Astrocyte of the cerebellum (primary cell): ENCODE measurements at regions not wholly inside any gene's neighbourhood (a gene's known extent, or its start where the extent isn't known, plus 50 kb on each side); places are given as distances from the start of the nearest gene placed in this dataset.

Experiments
- DNase-seq: peaks from one replicate; pipeline ENCODE4 v3.0.0-alpha.2; 2011; ENCODE audit warnings: low read depth
- H3K4me3 ChIP-seq: 2 replicates; pipeline ENCODE4 v1.5.1; 2011; ENCODE audit warnings: mild to moderate bottlenecking, low read depth, low read length, moderate library complexity
- CTCF ChIP-seq: IDR thresholded peaks from 2 replicates; pipeline ENCODE4 v1.5.1; 2012; ENCODE audit warnings: low read length, low read depth, moderate library complexity, mild to moderate bottlenecking; ENCODE audit errors: missing control alignments
- in situ Hi-C: cut with HindIII; loops from 2 replicates; pipeline ENCODE4 v1.10.0; 2017; ENCODE audit warnings: low sequenced_read_pairs

DNA sequence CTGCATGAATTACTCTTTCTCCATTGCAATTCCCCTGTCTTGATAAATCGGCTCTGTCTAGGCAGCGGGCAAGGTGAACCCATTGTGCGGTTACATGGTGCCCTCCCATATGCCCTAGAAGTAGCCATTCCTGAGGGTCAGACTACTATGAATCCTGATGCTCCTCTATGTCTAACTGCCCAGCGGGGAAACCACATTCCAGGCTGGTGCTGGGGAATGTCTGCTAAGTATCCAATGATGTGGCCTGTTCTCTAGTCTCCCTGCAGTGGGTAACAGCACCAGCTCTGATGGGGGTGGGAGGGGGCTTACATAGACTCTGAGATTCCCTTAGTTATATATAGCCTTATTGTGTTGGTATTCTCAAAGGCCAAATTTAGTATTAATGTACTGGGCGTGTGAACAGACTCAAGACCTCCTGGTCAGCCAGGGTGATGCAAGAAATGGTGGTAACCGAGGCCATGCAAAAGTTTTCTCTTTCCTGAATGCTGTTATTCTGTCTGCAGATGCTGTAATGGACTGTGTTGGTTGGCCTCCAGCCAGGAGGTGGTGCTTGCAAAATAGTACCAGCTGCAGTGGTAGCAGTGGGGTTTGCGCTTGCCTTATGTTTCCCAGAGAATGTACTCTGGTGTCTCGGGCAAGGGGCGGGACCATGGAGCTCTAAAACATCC is 564.8 kb upstream of the SLITRK1 start:
- DNase-seq, result no peak
- H3K4me3 ChIP-seq, result no peak overlapping the region
- TF ChIP-seq CTCF, result no peak
- in situ Hi-C loops, result loop anchor here (5.0 kb wide), 1 partner anchor 90 kb away; no protein-coding TSS in a partner anchor

GRCh38 chr13:84445776-84446175 is 563.5 kb upstream of the SLITRK1 start:
- in situ Hi-C loops, result loop anchor here (5.0 kb wide), 1 partner anchor 92 kb away; no protein-coding TSS in a partner anchor
- DNase-seq, result no peak
- H3K4me3 ChIP-seq, result no peak overlapping the region
- TF ChIP-seq CTCF, result no peak

DNA sequence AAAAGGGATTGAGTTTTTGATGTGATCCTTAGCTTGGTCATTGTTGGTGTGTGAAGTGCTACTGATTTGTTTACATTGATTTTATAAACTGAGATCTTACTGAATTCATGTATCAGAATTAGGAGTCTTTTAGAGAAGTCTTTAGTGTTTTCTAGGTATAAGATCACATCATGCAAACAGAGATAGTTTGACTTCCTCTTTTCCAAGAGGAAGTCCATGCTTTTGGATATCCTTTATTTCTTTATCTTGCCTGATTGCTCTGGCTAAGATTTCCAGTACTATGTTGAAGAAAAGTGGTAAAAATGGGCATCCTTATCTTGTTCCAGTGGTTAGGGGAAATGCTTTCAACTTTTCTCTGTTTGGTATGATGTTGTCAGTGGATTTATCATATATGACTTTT is 561.2 kb upstream of the SLITRK1 start:
- no peak for DNase-seq
- H3K4me3 ChIP-seq, result no peak overlapping the region
- in situ Hi-C loops, result no loop called here
- TF ChIP-seq CTCF, result no peak

DNA sequence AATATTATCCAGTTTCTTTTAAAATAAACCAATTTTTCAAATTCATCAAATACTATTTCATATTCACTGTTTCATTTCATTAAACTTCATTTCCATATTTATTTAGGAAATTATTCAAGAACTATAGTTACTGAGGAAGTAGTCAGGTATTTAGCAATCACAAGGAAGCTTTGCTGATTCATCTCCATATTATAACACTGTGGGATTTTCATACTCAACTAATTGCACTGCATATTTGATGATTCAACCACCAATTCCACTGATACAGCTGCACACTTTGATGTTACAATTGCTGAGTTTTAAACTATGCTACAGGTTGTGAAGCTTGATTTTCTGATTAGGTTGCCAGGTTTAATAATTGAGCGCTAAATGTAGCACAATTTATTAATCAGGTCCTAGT is 556.8 kb upstream of the SLITRK1 start:
- in situ Hi-C loops, result no loop called here
- DNase-seq, result no peak
- H3K4me3 ChIP-seq, result no peak overlapping the region
- no peak for TF ChIP-seq CTCF

DNA sequence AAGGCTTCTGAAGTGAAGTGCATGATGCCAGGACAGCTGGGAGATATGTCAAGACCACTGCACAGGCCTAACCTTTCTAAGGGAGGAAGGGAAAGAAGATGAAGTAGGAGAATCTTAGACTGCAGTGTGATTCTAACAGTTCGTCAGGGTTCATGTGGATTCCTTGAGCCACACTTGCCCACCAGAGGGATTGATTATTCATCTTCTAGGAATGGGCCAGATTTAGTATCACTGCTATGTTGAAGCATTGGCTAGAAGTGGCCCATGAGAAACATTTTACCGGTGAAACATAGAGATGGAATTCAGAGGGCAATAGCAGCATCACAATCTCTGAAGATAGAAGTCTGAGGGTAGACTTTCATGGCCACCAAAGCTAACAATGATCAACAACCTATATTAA is 550.8 kb upstream of the SLITRK1 start:
- no peak overlapping the region for H3K4me3 ChIP-seq
- DNase-seq, result no peak
- in situ Hi-C loops, result no loop called here
- no peak for TF ChIP-seq CTCF

GRCh38 chr13:84431646-84432045 is 549.4 kb upstream of the SLITRK1 start:
- in situ Hi-C loops, result no loop called here
- no peak for DNase-seq
- no peak for TF ChIP-seq CTCF
- H3K4me3 ChIP-seq, result no peak overlapping the region
